Neural progenitor cell (in vitro differentiated cells): ENCODE measurements at regions not wholly inside any gene's neighbourhood (a gene's known extent, or its start where the extent isn't known, plus 50 kb on each side); places are given as distances from the start of the nearest gene placed in this dataset.
"Not testable (repeated sequence)": the region's sequence is repeated elsewhere in the genome, so short reads cannot be mapped to it uniquely, and the experiment has no call there.

Source experiments
- EZH2 ChIP-seq: fragments of 200-600 bp; sonication (generic); IDR thresholded peaks from 2 replicates; pipeline ENCODE4 v1.6.1; 2017; ENCODE audit warnings: antibody characterized with exemption, mild to moderate bottlenecking, moderate library complexity
- TF ChIP-seq, protein P1 (sequence below): fragments of 200-600 bp; sonication (generic); IDR thresholded peaks from 2 replicates; pipeline ENCODE4 v1.5.1; 2017; ENCODE audit warnings: antibody characterized with exemption, mild to moderate bottlenecking

DNA sequence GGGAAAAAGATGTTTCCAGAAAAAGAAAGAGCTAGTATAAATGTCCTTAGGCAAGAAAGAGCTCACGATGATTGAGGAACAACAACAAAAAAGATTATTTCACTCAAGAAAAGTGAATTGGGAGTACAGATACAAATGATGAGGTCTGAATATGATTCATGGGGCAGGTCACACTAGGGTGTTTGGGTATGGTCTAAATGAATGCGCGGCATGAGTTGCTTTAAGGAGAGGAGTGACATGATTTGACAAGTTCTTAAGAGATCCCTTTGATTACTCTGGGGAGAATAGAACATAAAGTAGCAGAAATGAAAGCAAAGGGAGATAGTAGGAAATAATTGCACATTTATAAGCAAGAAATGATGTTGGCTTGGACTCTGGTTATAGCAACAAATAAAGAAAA lies 85.9 kb upstream of the AGAP9 start:
- TF ChIP-seq, protein P1, sequence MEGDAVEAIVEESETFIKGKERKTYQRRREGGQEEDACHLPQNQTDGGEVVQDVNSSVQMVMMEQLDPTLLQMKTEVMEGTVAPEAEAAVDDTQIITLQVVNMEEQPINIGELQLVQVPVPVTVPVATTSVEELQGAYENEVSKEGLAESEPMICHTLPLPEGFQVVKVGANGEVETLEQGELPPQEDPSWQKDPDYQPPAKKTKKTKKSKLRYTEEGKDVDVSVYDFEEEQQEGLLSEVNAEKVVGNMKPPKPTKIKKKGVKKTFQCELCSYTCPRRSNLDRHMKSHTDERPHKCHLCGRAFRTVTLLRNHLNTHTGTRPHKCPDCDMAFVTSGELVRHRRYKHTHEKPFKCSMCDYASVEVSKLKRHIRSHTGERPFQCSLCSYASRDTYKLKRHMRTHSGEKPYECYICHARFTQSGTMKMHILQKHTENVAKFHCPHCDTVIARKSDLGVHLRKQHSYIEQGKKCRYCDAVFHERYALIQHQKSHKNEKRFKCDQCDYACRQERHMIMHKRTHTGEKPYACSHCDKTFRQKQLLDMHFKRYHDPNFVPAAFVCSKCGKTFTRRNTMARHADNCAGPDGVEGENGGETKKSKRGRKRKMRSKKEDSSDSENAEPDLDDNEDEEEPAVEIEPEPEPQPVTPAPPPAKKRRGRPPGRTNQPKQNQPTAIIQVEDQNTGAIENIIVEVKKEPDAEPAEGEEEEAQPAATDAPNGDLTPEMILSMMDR, result not testable (repeated sequence)
- TF ChIP-seq EZH2, result not testable (repeated sequence)
